ENCODE measurements at regions not wholly inside any gene's neighbourhood (a gene's known extent, or its start where the extent isn't known, plus 50 kb on each side); places are given as distances from the start of the nearest gene placed in this dataset.

DNA sequence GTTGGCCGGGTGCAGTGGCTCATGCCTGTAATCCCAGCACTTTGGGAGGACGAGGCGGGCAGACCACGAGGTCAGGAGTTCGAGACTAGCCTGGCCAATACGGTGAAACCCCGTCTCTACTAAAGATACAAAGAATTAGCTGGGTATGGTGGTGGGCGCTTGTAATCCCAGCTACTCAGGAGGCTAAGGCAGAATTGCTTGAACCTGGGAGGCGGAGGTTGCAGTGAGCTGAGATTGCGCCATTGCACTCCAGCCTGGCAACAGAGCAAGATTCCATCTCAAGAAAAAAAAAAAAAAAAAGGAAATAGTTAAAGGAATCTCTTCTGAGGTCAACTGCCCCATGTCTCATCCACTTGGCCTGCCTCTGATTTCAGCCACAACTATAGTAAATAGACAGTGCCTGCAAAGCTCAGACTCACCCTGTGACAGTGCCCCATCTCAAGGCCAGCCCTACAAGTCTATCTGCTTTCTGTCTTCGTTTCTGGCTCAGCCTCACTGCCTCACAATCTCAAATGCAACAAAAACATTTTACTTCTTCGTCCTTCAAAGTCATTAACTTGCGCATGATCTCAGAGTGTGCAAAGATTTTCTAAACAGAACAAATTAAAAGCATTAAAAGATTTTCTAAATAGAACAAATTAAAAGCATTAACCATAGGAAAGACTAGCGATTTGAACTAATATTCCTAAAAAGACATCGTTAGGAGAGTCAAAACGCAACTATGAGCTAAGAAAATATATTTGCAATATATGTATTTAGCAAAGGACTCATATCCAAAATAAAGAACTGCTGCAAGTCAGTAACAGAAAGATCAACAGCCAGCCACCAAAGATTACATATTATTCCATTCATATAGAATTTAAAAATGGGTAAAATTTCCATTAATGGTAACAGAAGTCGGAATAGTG lies 65.0 kb upstream of the PRDX6 start:
- DNase-seq (ENCODE audit: low read depth in 1 of 2, low spot score in 1 of 2) = no peak
- Histone ChIP-seq H3K27ac (replicated peaks) (no peak overlapping the region), H3K27me3 (ENCODE audit: insufficient read depth, poor library complexity, severe bottlenecking) (no peaks in the 10 kb centered on the region), H3K4me3 (replicated peaks; ENCODE audit: insufficient read depth, low read length) (no peak overlapping the region)
- TF ChIP-seq GABPA (IDR thresholded peaks at IDR 0.05; ENCODE audit: low read depth) (no peak), REST (IDR thresholded peaks at IDR 0.05; ENCODE audit: insufficient replicate concordance, low read depth) (no peak), SPI1 (IDR thresholded peaks at IDR 0.05; ENCODE audit: borderline replicate concordance, low read depth) (no peak), CTCF (IDR thresholded peaks at IDR 0.05; ENCODE audit: insufficient read depth, low read length) (no peak), POLR2AphosphoS5 (IDR thresholded peaks at IDR 0.05; ENCODE audit: low read depth) (no peak)

GRCh38 chr1:173413271-173413707 lies 63.8 kb upstream of the PRDX6 start:
- no peak for TF ChIP-seq GABPA (IDR thresholded peaks at IDR 0.05; ENCODE audit: low read depth)
- TF ChIP-seq REST (IDR thresholded peaks at IDR 0.05; ENCODE audit: insufficient replicate concordance, low read depth) = peak; percentile 15
- TF ChIP-seq SPI1 (IDR thresholded peaks at IDR 0.05; ENCODE audit: borderline replicate concordance, low read depth) = no peak
- TF ChIP-seq CTCF (IDR thresholded peaks at IDR 0.05; ENCODE audit: insufficient read depth, low read length) = no peak
- no peak for DNase-seq (ENCODE audit: low read depth in 1 of 2, low spot score in 1 of 2)
- no peak overlapping the region for H3K27ac ChIP-seq (replicated peaks)
- H3K4me3 ChIP-seq (replicated peaks; ENCODE audit: insufficient read depth, low read length) = no peak overlapping the region
- no peaks in the 10 kb centered on the region for H3K27me3 ChIP-seq (ENCODE audit: insufficient read depth, poor library complexity, severe bottlenecking)

DNA sequence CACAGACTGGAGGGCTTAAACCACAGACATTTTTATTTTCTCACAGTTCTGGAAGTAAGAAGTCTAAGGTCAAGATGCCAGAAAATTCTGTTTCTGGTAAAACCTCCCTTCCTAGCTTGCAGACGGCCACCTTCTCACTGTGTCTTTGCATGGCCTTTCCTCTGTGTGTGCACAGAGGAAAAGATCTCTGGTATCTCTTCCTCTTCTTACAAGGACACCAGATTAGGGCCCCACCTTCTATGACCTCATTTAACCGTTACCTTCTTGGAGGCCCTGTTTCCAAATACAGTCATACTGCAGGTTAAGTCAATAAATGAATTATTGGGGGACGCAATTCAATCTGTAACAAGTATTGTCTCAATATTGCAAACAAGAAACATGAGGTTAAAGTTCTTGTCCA lies 63.0 kb upstream of the PRDX6 start:
- Histone ChIP-seq H3K27ac (replicated peaks) (no peak overlapping the region), H3K4me3 (replicated peaks; ENCODE audit: insufficient read depth, low read length) (no peak overlapping the region), H3K27me3 (ENCODE audit: insufficient read depth, poor library complexity, severe bottlenecking) (no peaks in the 10 kb centered on the region)
- peak; percentile 27 to 57 for DNase-seq (ENCODE audit: low read depth in 1 of 2, low spot score in 1 of 2)
- no peak for TF ChIP-seq POLR2AphosphoS5 (IDR thresholded peaks at IDR 0.05; ENCODE audit: low read depth)
- no peak for TF ChIP-seq GABPA (IDR thresholded peaks at IDR 0.05; ENCODE audit: low read depth)
- no peak; the same call in 1 of the 2 replicates for TF ChIP-seq SPI1 (IDR thresholded peaks at IDR 0.05; ENCODE audit: borderline replicate concordance, low read depth)
- TF ChIP-seq CTCF (IDR thresholded peaks at IDR 0.05; ENCODE audit: insufficient read depth, low read length) = no peak
- TF ChIP-seq REST (IDR thresholded peaks at IDR 0.05; ENCODE audit: insufficient replicate concordance, low read depth) = no peak
